ENCODE measurements at regions not wholly inside any gene's neighbourhood (a gene's known extent, or its start where the extent isn't known, plus 50 kb on each side); places are given as distances from the start of the nearest gene placed in this dataset.

DNA sequence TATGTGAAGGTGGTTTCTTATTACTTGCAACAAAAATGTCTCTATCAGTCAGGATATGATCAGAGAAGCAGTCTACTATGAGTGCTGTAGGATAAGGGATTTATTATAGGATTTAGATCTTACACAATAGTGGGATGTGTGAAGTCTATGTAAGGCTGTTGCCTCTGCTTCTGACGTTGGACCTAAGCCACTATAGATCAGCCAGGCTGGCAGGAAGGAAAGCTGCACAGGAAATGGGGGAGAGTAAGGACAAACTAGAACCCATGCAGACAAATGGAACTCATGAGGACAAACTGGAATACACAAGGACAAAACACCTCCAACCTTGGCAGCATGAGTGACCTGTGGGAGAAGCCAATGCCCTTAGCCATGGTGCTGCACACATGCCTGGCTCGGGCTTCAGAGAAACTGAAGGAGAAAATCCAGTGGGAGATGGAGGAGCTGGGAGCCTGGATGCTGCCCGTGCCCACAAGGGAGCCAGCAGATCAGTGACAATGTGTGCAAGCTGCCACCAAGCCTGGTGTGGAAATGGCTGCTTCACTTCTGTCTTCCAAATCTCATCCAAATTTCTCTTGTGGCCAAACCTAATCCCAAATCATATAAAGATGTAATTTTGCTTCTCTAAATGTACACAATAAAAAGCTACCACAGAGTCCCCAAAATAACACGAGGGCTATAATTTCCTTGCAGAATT, 147.0 kb upstream of the PCGF5 start:
- TF ChIP-seq GATA3 (IDR thresholded peaks at IDR 0.05; ENCODE audit: low read depth, low read length) (no peak), GATA2 (IDR thresholded peaks at IDR 0.05; ENCODE audit: low read depth, low read length) (no peak)

DNA sequence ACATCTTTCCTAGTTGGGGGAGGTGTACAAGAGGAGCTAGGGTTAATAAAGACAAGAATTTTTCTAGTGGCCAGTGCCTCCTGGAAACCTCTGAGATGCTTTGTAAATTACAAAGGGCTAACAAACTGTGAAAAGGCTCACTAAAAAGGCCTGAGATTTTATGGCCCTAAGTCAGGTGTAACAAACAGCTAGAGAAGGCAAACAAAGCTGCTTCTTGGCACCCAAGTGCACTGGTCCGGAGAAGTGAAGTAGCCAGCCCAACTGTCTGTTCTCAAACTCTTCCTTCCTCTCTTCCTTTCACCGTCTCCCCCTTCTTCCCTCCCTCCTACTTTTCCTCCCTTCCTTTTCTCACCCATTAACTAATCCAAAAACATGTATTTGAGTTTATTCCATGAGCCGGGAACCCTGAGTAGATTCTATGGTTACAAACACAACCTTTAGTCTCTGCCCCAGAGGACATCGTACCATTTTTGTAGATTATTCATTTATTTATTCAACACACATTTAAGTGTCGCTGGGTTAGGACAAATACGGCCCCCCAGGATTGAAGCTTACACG, 143.4 kb upstream of the PCGF5 start:
- TF ChIP-seq GATA2 (IDR thresholded peaks at IDR 0.05; ENCODE audit: low read depth, low read length) (no peak), GATA3 (IDR thresholded peaks at IDR 0.05; ENCODE audit: low read depth, low read length) (no peak)

DNA sequence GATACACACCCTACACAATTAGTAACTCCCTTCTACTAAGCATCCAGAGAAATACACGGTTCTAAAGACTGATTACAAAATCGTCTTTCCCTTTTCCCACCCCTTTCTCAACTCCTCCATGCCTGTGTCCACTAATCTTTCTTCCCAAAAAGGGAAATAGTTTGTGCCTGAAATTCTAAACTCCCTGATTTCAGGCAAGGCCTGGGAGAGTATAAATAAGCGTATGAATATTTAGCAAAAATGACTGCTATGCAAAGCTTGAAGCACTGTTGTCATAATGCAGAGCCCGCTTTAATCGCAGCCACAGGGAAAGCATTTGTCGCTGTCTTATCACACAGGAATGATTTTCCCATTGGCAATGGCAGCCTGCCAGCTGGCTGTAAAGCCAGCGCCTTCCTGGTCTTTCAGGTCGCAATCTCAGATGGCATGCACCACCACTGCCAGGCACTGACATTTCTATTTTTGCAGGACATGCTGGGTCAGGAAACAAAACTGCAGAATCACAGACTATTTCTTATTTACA, 142.9 kb upstream of the PCGF5 start:
- TF ChIP-seq GATA2 (IDR thresholded peaks at IDR 0.05; ENCODE audit: low read depth, low read length) = peak; percentile 87
- no peak for TF ChIP-seq GATA3 (IDR thresholded peaks at IDR 0.05; ENCODE audit: low read depth, low read length)

DNA sequence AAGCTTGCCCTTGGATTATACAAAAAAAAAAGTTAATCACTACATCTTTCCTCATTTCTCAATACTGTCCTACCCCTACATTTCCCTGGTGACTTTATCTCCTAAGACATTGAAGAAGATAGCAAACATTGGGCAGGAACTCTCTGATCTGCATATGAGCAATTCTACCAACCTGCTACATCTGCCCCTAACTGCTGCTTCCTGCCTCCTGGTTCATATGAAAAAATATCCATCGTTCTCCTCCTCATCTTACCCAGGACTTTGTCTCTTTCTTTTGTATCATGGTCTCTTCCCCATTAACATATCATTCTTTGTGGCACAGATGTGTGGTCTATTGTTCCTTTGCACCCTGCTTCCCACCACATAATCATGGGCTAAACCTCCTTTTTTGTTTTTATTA, 139.7 kb upstream of the PCGF5 start:
- no peak for TF ChIP-seq GATA3 (IDR thresholded peaks at IDR 0.05; ENCODE audit: low read depth, low read length)
- no peak for TF ChIP-seq GATA2 (IDR thresholded peaks at IDR 0.05; ENCODE audit: low read depth, low read length)

GRCh38 chr10:91082447-91082846, 138.0 kb upstream of the PCGF5 start:
- TF ChIP-seq GATA3 (IDR thresholded peaks at IDR 0.05; ENCODE audit: low read depth, low read length) (no peak), GATA2 (IDR thresholded peaks at IDR 0.05; ENCODE audit: low read depth, low read length) (no peak)

GRCh38 chr10:91088300-91089140, 131.9 kb upstream of the PCGF5 start:
- TF ChIP-seq GATA3 (IDR thresholded peaks at IDR 0.05; ENCODE audit: low read depth, low read length) (no peak), GATA2 (IDR thresholded peaks at IDR 0.05; ENCODE audit: low read depth, low read length) (no peak)

DNA sequence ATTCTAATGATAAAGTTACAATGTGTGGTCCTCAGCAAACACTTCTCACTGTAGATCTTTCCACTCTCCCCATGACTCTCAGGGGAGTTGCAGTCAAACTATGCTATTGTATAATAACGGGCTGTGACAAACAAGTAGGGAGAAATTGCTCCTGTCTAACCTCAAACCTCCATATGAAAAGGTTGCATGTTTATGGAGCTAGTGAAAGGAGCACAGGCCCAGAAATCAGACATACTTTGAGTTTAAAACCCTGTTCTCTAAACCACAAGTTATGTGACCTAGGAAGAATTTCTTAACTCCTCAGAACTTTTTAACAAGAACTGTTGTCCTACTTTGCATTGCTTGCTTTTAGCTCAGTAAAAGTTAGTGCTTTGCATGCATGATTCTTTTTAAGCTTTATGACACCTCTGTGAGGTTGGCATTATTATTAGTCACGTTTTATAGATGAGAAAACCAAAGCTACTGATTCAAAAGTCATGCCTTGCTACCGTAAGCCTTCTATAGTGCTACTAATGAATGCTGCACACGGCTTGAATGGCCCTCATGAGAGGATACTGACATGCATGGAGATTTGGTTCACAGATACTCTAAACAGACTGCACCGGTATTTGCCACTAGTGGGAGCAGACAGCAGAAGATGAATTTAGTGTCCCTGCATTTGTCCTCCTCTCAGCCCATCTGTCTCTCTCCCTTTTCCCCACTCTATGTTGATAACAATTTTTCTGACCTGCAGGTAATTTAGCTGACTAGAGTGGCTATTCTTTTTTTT, 129.5 kb upstream of the PCGF5 start:
- TF ChIP-seq GATA2 (IDR thresholded peaks at IDR 0.05; ENCODE audit: low read depth, low read length) = peak; percentile 68; the same call in 1 of the 2 replicates
- no peak for TF ChIP-seq GATA3 (IDR thresholded peaks at IDR 0.05; ENCODE audit: low read depth, low read length)

- no peak for TF ChIP-seq GATA2 (IDR thresholded peaks at IDR 0.05; ENCODE audit: low read depth, low read length)
- TF ChIP-seq GATA3 (IDR thresholded peaks at IDR 0.05; ENCODE audit: low read depth, low read length) = no peak
Observed at GRCh38 chr10:91091780-91092179, 128.7 kb upstream of the PCGF5 start.

GRCh38 chr10:91096274-91096673, 124.2 kb upstream of the PCGF5 start:
- TF ChIP-seq GATA2 (IDR thresholded peaks at IDR 0.05; ENCODE audit: low read depth, low read length) (no peak), GATA3 (IDR thresholded peaks at IDR 0.05; ENCODE audit: low read depth, low read length) (no peak)

- no peak for TF ChIP-seq GATA3 (IDR thresholded peaks at IDR 0.05; ENCODE audit: low read depth, low read length)
- TF ChIP-seq GATA2 (IDR thresholded peaks at IDR 0.05; ENCODE audit: low read depth, low read length) = no peak
Observed at GRCh38 chr10:91097313-91097712, 123.2 kb upstream of the PCGF5 start.

GRCh38 chr10:91103384-91104192, 116.9 kb upstream of the PCGF5 start:
- TF ChIP-seq GATA2 (IDR thresholded peaks at IDR 0.05; ENCODE audit: low read depth, low read length) (no peak), GATA3 (IDR thresholded peaks at IDR 0.05; ENCODE audit: low read depth, low read length) (no peak)

DNA sequence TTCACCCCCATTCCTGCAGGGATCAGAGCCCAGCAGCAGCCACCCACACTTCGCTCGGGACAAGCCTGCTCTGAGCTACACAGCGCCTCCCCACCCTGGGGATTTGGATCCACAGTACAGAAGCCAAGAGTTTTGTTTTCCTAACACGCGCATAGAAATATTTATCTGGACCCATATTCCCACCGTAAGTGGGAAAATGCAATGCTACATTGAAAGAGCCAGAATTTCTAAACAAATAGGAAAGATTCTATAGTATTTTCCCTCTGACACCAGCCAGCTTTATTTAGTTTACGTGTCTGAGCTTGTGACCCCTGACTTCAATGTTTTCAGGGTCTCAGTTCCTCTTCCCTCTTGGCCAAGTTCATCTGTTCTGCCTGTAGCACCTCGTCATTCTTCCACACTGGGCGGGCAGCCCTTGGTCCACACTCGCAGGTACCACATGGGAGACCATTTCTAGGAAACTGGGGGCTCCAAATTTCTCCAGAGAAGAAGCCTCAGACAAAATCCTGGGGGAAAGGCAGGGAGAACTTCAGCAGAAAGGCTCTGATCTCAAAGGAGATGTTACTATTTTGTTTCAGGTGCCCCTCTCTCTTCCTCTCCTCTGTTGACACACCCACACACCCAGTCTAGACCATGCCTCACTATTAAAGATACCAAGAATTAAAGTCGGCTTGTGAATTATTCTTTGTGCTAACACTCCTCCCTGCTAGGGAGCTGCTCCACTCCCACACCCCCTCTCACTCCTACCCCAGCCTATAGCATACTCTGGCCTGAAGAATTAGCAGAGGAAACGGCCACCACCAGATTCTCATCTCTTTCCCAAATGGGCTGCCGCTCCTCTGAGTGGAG, 116.0 kb upstream of the PCGF5 start:
- TF ChIP-seq GATA2 (IDR thresholded peaks at IDR 0.05; ENCODE audit: low read depth, low read length) = no peak
- no peak for TF ChIP-seq GATA3 (IDR thresholded peaks at IDR 0.05; ENCODE audit: low read depth, low read length)
